ENCODE measurements at regions not wholly inside any gene's neighbourhood (a gene's known extent, or its start where the extent isn't known, plus 50 kb on each side); places are given as distances from the start of the nearest gene placed in this dataset.

DNA sequence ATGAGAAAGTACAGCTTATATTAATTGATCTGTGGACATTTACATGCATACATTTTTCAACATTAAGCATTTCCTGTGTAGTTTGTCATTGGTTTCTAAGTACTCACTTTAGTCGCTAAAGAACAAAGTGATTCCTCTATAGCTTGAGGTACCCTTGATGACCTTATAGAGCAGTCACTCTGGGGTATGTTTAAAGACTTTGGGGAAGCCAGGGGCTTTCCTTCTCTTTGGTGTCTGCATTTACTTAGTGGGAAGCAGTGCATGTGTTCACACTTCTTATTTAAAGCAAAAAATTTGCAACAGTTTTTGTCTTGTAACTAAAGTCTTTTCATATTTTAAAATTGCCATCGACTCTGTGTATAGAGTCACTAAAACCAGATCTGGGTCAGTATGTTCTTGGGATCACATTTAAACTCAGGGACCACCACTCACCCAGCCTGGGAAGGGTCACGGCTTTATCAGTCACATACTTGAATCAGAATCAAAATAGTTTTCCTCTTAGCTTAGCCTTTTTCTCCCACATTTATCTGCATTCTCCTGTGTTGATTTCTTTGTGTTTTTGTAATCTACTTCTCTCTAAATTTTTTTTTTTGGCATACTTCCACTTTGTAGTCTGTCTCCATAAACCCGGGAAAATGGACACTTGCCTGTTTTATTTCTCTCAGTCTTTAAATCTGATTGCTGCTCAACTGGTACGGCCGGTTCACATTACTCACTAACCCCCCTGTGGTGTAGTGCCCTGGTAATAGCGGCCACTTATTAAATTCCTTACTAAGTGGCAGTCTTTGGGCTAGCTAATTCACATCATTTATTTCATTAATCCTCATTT is 143.9 kb upstream of the FBN2 start:
- H3K27ac Mint-ChIP-seq (ENCODE audit: unreplicated experiment): peak overlapping the region; percentile 67
- Histone ChIP-seq H3K36me3 (ENCODE audit: control insufficient read depth, insufficient read depth, low read length) (no peaks in the 10 kb centered on the region), H3K27me3 (replicated peaks; ENCODE audit: control insufficient read depth, insufficient read depth, low read length) (no peaks in the 10 kb centered on the region), H3K4me3 (ENCODE audit: low read depth, low read length) (no peak overlapping the region), H3K9me3 (no peaks in the 10 kb centered on the region), H3K4me1 (no peaks in the 10 kb centered on the region)
- H3K27me3 Mint-ChIP-seq (ENCODE audit: insufficient read depth, unreplicated experiment): no peaks in the 10 kb centered on the region
- H3K4me1 Mint-ChIP-seq (ENCODE audit: low read depth, unreplicated experiment): peaks cover 7% of the 10 kb centered on the region
- peaks cover 2% of the 10 kb centered on the region for H3K9me3 Mint-ChIP-seq (ENCODE audit: unreplicated experiment)
- no TSS peak for BruUV-seq (replicated peaks)
- ChIA-PET POLR2A (no interaction called here), CTCF (no interaction called here)
- no peak overlapping the region for H3K4me3 Mint-ChIP-seq (ENCODE audit: unreplicated experiment)
- TF ChIP-seq, protein P1, sequence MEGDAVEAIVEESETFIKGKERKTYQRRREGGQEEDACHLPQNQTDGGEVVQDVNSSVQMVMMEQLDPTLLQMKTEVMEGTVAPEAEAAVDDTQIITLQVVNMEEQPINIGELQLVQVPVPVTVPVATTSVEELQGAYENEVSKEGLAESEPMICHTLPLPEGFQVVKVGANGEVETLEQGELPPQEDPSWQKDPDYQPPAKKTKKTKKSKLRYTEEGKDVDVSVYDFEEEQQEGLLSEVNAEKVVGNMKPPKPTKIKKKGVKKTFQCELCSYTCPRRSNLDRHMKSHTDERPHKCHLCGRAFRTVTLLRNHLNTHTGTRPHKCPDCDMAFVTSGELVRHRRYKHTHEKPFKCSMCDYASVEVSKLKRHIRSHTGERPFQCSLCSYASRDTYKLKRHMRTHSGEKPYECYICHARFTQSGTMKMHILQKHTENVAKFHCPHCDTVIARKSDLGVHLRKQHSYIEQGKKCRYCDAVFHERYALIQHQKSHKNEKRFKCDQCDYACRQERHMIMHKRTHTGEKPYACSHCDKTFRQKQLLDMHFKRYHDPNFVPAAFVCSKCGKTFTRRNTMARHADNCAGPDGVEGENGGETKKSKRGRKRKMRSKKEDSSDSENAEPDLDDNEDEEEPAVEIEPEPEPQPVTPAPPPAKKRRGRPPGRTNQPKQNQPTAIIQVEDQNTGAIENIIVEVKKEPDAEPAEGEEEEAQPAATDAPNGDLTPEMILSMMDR (IDR thresholded peaks at IDR 0.05; ENCODE audit: insufficient read depth in 1 of 2, low read depth in 1 of 2, low read length in 1 of 2, severe bottlenecking in 1 of 2, unreplicated experiment in 1 of 2): no peak
- no peaks in the 10 kb centered on the region for H3K36me3 Mint-ChIP-seq (ENCODE audit: insufficient read depth, unreplicated experiment)
- intact Hi-C loops (cut with micrococcal nuclease; ENCODE audit: unreplicated experiment): no loop called here
- no peak for DNase-seq

DNA sequence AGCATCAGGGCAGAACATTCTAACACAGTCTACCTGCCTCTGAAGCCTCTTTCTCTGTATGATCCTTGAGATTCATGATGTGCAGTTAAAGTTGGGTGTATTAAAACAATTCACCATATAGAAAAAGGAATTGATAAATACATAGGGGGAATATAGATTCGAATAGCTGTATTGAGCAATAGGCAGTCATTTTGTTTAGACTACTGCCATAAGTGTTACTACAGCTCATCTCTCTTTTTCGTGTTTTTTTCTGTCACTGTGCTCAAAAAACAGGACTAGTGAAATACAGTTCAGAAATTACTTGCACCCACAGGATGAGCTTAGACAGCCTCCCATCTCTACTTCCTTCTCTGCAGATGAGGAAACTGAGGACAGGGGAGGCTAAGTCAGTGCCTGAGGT is 144.6 kb upstream of the FBN2 start:
- intact Hi-C loops (cut with micrococcal nuclease; ENCODE audit: unreplicated experiment): no loop called here
- Mint-ChIP-seq H3K9me3 (ENCODE audit: unreplicated experiment) (no peaks in the 10 kb centered on the region), H3K27me3 (ENCODE audit: insufficient read depth, unreplicated experiment) (no peaks in the 10 kb centered on the region), H3K4me1 (ENCODE audit: low read depth, unreplicated experiment) (peaks cover 7% of the 10 kb centered on the region), H3K4me3 (ENCODE audit: unreplicated experiment) (no peak overlapping the region), H3K36me3 (ENCODE audit: insufficient read depth, unreplicated experiment) (no peaks in the 10 kb centered on the region), H3K27ac (ENCODE audit: unreplicated experiment) (peak overlapping the region; percentile 67)
- Histone ChIP-seq H3K36me3 (ENCODE audit: control insufficient read depth, insufficient read depth, low read length) (no peaks in the 10 kb centered on the region), H3K4me1 (no peaks in the 10 kb centered on the region), H3K27me3 (replicated peaks; ENCODE audit: control insufficient read depth, insufficient read depth, low read length) (no peaks in the 10 kb centered on the region), H3K4me3 (ENCODE audit: low read depth, low read length) (no peak overlapping the region), H3K9me3 (no peaks in the 10 kb centered on the region)
- CTCF ChIA-PET: no interaction called here
- TF ChIP-seq, protein P1 (IDR thresholded peaks at IDR 0.05; ENCODE audit: insufficient read depth in 1 of 2, low read depth in 1 of 2, low read length in 1 of 2, severe bottlenecking in 1 of 2, unreplicated experiment in 1 of 2): no peak
- BruUV-seq (replicated peaks): no TSS peak
- DNase-seq: no peak
- POLR2A ChIA-PET: no interaction called here

DNA sequence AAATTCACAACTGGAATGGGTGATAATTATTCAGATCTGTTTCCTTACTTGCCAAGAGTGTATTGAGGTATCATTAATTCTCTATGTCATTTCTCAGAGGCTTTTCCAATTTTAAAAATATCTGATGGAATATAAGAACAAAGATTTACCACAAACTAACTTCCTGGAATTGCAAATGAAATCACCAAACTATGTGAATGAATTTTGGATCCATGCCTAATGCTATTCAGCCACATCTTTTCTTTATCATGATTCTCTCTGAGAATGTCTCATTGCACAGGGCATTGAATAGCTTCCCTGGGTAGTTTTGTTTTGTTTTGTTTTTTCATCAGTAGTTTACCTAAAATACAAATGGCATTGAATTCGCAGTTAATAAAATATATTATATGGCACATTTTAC is 146.9 kb upstream of the FBN2 start:
- Mint-ChIP-seq H3K9me3 (ENCODE audit: unreplicated experiment) (no peaks in the 10 kb centered on the region), H3K27ac (ENCODE audit: unreplicated experiment) (no peak overlapping the region), H3K27me3 (ENCODE audit: insufficient read depth, unreplicated experiment) (no peaks in the 10 kb centered on the region), H3K4me1 (ENCODE audit: low read depth, unreplicated experiment) (peaks cover 7% of the 10 kb centered on the region), H3K4me3 (ENCODE audit: unreplicated experiment) (no peak overlapping the region), H3K36me3 (ENCODE audit: insufficient read depth, unreplicated experiment) (no peaks in the 10 kb centered on the region)
- no peaks in the 10 kb centered on the region for H3K4me1 ChIP-seq
- TF ChIP-seq, protein P1 (IDR thresholded peaks at IDR 0.05; ENCODE audit: insufficient read depth in 1 of 2, low read depth in 1 of 2, low read length in 1 of 2, severe bottlenecking in 1 of 2, unreplicated experiment in 1 of 2): no peak
- H3K36me3 ChIP-seq (ENCODE audit: control insufficient read depth, insufficient read depth, low read length): no peaks in the 10 kb centered on the region
- BruUV-seq (replicated peaks): no TSS peak
- H3K27me3 ChIP-seq (replicated peaks; ENCODE audit: control insufficient read depth, insufficient read depth, low read length): no peaks in the 10 kb centered on the region
- intact Hi-C loops (cut with micrococcal nuclease; ENCODE audit: unreplicated experiment): no loop called here
- ChIA-PET POLR2A (no interaction called here), CTCF (no interaction called here)
- DNase-seq: no peak
- H3K9me3 ChIP-seq: no peaks in the 10 kb centered on the region
- H3K4me3 ChIP-seq (ENCODE audit: low read depth, low read length): no peak overlapping the region
